ENCODE measurements at regions not wholly inside any gene's neighbourhood (a gene's known extent, or its start where the extent isn't known, plus 50 kb on each side); places are given as distances from the start of the nearest gene placed in this dataset.

DNA sequence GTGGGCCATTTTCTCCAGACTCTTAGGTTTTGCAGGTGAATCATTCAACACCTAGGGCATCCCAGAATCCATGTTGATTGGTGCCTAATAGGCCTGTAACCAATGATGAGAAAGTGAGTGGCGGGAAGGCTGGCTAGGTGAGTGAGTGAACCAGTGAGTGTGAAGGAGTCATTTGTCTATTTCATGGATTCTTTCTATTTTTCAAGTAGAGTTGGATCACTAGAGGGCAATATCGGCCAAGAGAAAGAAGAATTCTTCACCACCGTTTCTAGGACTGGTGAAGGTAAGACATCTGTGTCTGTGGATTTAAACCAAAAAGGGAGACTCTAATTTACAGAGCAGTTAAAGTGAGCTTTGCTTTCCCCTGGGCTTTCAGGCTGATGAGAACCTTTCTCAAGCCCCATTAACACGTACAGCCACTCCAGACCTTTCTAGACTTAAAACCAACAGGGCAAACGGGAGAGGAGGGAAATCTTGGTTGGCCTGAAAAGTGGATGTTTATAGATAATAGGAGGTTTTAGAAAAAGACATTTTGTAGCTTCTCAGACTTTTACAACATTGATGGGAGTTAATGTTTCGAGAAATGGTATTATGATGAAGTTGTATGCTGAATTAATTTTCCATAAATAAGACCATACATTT, 114.3 kb upstream of the IL12B start (continued):
- TF ChIP-seq, protein P1, sequence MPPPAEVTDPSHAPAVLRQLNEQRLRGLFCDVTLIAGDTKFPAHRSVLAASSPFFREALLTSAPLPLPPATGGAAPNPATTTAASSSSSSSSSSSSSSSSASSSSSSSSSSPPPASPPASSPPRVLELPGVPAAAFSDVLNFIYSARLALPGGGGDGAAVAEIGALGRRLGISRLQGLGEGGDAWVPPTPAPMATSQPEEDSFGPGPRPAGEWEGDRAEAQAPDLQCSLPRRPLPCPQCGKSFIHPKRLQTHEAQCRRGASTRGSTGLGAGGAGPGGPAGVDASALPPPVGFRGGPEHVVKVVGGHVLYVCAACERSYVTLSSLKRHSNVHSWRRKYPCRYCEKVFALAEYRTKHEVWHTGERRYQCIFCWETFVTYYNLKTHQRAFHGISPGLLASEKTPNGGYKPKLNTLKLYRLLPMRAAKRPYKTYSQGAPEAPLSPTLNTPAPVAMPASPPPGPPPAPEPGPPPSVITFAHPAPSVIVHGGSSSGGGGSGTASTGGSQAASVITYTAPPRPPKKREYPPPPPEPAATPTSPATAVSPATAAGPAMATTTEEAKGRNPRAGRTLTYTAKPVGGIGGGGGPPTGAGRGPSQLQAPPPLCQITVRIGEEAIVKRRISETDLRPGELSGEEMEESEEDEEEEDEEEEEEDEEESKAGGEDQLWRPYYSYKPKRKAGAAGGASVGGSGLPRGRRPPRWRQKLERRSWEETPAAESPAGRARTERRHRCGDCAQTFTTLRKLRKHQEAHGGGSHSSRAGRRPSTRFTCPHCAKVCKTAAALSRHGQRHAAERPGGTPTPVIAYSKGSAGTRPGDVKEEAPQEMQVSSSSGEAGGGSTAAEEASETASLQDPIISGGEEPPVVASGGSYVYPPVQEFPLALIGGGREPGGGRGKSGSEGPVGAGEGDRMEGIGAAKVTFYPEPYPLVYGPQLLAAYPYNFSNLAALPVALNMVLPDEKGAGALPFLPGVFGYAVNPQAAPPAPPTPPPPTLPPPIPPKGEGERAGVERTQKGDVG (CRISPR knock-in tag; IDR thresholded peaks at IDR 0.05) = no peak
- peak; percentile 16; the same call in 1 of the 2 replicates for TF ChIP-seq RUNX3 (IDR thresholded peaks at IDR 0.05; ENCODE audit: low read length)
- no peak for TF ChIP-seq ATF3 (IDR thresholded peaks at IDR 0.05; ENCODE audit: borderline replicate concordance, extremely low read depth, low read depth, low read length)
- TF ChIP-seq, protein P2, sequence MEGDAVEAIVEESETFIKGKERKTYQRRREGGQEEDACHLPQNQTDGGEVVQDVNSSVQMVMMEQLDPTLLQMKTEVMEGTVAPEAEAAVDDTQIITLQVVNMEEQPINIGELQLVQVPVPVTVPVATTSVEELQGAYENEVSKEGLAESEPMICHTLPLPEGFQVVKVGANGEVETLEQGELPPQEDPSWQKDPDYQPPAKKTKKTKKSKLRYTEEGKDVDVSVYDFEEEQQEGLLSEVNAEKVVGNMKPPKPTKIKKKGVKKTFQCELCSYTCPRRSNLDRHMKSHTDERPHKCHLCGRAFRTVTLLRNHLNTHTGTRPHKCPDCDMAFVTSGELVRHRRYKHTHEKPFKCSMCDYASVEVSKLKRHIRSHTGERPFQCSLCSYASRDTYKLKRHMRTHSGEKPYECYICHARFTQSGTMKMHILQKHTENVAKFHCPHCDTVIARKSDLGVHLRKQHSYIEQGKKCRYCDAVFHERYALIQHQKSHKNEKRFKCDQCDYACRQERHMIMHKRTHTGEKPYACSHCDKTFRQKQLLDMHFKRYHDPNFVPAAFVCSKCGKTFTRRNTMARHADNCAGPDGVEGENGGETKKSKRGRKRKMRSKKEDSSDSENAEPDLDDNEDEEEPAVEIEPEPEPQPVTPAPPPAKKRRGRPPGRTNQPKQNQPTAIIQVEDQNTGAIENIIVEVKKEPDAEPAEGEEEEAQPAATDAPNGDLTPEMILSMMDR (IDR thresholded peaks at IDR 0.05 in 2 of 3, conservative IDR thresholded peaks at IDR 0.05 in 1 of 3; ENCODE audit: control insufficient read depth in 2 of 3, extremely low read depth in 1 of 3, insufficient read depth in 1 of 3, low read depth in 3 of 3, low read length in 3 of 3) = peak; percentile 3 to 65 (median 27); a peak in 3 of 6 replicates
- no peak for TF ChIP-seq MLLT1 (IDR thresholded peaks at IDR 0.05)

Data from GM12878 (cell line).